GM12891 (cell line): ENCODE measurements at regions not wholly inside any gene's neighbourhood (a gene's known extent, or its start where the extent isn't known, plus 50 kb on each side); places are given as distances from the start of the nearest gene placed in this dataset.

Source experiments
- PAX5 ChIP-seq: IDR thresholded peaks from 2 replicates; pipeline ENCODE4 v1.6.1; 2011; ENCODE audit warnings: low read length, moderate library complexity, mild to moderate bottlenecking; ENCODE audit not compliant: insufficient read depth, severe bottlenecking
- POLR2A ChIP-seq: IDR thresholded peaks from 2 replicates; pipeline ENCODE4 v1.6.1; 2011; ENCODE audit warnings: low read depth, low read length, control low read depth
- POLR2AphosphoS5 ChIP-seq: IDR thresholded peaks from 2 replicates; pipeline ENCODE4 v1.6.1; 2011; ENCODE audit warnings: low read depth, low read length, control low read depth
- POU2F2 ChIP-seq: IDR thresholded peaks from 2 replicates; pipeline ENCODE4 v1.6.1; 2011; ENCODE audit warnings: low read depth, mild to moderate bottlenecking, control low read depth, low read length, moderate library complexity
- SPI1 ChIP-seq: IDR thresholded peaks from 2 replicates; pipeline ENCODE4 v1.6.1; 2011; ENCODE audit warnings: low read depth, low read length, control low read depth
- TAF1 ChIP-seq: IDR thresholded peaks from 2 replicates; pipeline ENCODE4 v1.6.1; 2011; ENCODE audit warnings: low read depth, low read length, control low read depth

- TF ChIP-seq TAF1, result no peak
- no peak for TF ChIP-seq POLR2A
- no peak for TF ChIP-seq POLR2AphosphoS5
- TF ChIP-seq SPI1, result no peak
- no peak for TF ChIP-seq POU2F2
- no peak for TF ChIP-seq PAX5
These were observed 88.0 kb downstream of the FAM217A start for GRCh38 chr6:3990692-3991491.
